Mucosa of stomach (tissue), 1 donor: ENCODE measurements at regions not wholly inside any gene's neighbourhood (a gene's known extent, or its start where the extent isn't known, plus 50 kb on each side); places are given as distances from the start of the nearest gene placed in this dataset.

Source experiments
- H3K27me3 ChIP-seq: one replicate; pipeline ENCODE4 v1.7.0; 2013; ENCODE audit warnings: mild to moderate bottlenecking, low read length; ENCODE audit not compliant: control insufficient read depth, insufficient read depth
- H3K36me3 ChIP-seq: one replicate; pipeline ENCODE4 v1.7.0; 2013; ENCODE audit warnings: low read length; ENCODE audit not compliant: control insufficient read depth, insufficient read depth
- H3K4me1 ChIP-seq: one replicate; pipeline ENCODE4 v1.7.0; 2013; ENCODE audit warnings: mild to moderate bottlenecking, low read length; ENCODE audit not compliant: control insufficient read depth, insufficient read depth
- H3K4me3 ChIP-seq: one replicate; pipeline ENCODE4 v1.7.0; 2013; ENCODE audit warnings: low read length
- H3K9ac ChIP-seq: one replicate; pipeline ENCODE4 v1.7.0; 2013; ENCODE audit warnings: mild to moderate bottlenecking, low read length, moderate library complexity
- H3K9me3 ChIP-seq: one replicate; pipeline ENCODE4 v1.7.0; 2013; ENCODE audit warnings: mild to moderate bottlenecking, low read length, moderate library complexity; ENCODE audit not compliant: control insufficient read depth
- donor health status: Pancreatic carcinoma.

DNA sequence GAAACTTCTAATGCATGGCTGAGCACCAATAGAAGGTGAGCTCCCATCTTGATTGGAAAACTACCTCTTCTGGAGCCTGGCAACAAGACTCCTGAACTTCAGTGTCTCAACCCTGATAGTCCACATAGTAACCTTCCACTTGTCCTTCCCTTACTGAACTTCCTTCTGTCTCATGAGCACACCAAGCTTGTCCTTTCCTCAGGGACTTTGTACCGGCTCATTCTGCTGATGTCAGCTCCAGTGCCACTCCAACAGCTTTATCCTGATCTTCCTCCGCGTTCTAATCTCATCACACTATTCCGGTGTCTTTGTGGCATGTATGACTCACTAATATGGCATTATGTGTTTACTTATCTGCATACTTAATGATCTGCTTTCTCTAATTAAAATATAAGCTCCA is 862.0 kb upstream of the ID2 start:
- Histone ChIP-seq H3K36me3 (no peaks in the 10 kb centered on the region), H3K9me3 (no peaks in the 10 kb centered on the region), H3K4me1 (no peaks in the 10 kb centered on the region), H3K4me3 (no peak overlapping the region), H3K27me3 (no peaks in the 10 kb centered on the region), H3K9ac (no peak overlapping the region)

GRCh38 chr2:7824211-7824610 is 857.6 kb upstream of the ID2 start:
- Histone ChIP-seq H3K36me3 (no peaks in the 10 kb centered on the region), H3K9ac (no peak overlapping the region), H3K4me1 (no peaks in the 10 kb centered on the region), H3K27me3 (no peaks in the 10 kb centered on the region), H3K4me3 (no peak overlapping the region), H3K9me3 (no peaks in the 10 kb centered on the region)

DNA sequence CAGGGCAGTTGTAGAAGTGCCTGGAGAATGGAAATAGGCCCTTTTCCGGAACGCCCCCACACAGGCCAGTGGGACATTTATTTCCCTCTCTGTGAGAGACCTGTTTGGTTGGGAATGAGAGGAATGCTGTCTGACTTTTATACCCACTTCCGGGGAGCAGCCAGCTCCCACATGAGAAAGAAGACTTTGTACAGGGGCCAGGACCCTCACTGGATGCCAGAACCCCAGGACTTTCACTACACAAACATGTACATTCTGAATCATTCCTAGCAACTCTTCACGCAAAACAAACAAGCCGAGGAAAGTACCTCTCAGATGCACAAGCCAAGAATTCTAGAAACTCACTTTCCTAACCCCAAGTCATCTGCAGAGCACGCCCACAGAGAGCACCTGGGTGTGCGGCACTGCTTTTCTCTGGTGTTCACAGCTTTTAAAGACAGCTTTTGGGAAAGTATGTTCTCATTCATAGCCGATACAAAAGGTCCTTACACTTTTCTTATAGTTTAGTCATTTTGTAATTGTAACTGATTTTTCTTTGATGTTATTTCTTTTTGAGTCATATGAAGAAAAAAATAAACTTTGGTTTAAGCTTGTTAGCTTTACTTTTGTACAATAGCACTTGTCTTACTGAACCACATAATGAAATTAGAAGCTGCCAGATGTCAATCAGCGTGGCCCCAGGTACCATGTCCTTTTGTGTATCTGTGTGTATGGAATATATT is 856.1 kb upstream of the ID2 start:
- Histone ChIP-seq H3K36me3 (no peaks in the 10 kb centered on the region), H3K4me3 (no peak overlapping the region), H3K4me1 (no peaks in the 10 kb centered on the region), H3K9me3 (no peaks in the 10 kb centered on the region), H3K27me3 (no peaks in the 10 kb centered on the region), H3K9ac (no peak overlapping the region)

- H3K9ac ChIP-seq = no peak overlapping the region
- H3K9me3 ChIP-seq = no peaks in the 10 kb centered on the region
- no peaks in the 10 kb centered on the region for H3K4me1 ChIP-seq
- H3K36me3 ChIP-seq = no peaks in the 10 kb centered on the region
- no peaks in the 10 kb centered on the region for H3K27me3 ChIP-seq
- no peak overlapping the region for H3K4me3 ChIP-seq
Observed at GRCh38 chr2:7826656-7827055, 855.2 kb upstream of the ID2 start.

DNA sequence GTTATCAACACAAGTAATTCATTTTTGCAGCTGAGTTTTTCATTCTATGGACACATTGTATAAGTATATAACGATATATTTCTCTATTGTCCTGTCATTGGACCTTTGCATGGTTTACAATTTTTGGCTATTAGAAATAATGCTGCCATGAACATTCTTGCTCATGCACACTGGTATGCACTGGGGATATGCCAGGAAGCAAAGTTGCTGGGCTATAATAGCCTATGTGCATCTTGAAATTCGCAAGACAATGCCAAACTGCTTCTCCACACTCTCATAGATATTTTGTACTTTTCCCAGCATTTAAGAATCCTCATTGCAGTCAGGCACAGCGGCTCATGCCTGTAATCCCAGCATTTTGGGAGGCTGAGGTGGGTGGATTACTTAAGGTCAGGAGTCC is 852.6 kb upstream of the ID2 start:
- H3K36me3 ChIP-seq = no peaks in the 10 kb centered on the region
- H3K9me3 ChIP-seq = no peaks in the 10 kb centered on the region
- no peak overlapping the region for H3K4me3 ChIP-seq
- no peaks in the 10 kb centered on the region for H3K4me1 ChIP-seq
- H3K9ac ChIP-seq = no peak overlapping the region
- no peaks in the 10 kb centered on the region for H3K27me3 ChIP-seq

- Histone ChIP-seq H3K4me1 (no peaks in the 10 kb centered on the region), H3K4me3 (no peak overlapping the region), H3K36me3 (no peaks in the 10 kb centered on the region), H3K27me3 (no peaks in the 10 kb centered on the region), H3K9me3 (no peaks in the 10 kb centered on the region), H3K9ac (no peak overlapping the region)
Observed at GRCh38 chr2:7830616-7831015, 851.2 kb upstream of the ID2 start.

DNA sequence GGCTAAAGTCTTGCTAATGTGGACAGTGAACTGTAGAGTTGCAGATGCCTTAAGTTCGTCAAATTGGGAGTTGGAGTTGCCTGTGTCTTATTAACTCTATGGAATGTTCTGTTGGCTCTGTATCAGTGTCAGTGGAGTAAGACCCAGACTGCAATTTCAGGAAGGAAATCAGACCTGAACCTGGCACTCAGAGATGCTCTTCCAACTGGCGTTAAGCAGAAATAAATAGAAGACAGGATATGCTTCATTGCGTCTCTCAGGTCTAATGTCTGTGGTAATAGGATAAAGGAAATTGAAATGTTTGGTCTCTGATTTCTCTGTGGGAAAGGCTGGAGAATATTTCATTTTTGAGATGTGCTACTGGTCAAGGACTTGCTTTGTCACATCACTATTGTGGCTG is 846.7 kb upstream of the ID2 start:
- no peaks in the 10 kb centered on the region for H3K36me3 ChIP-seq
- no peak overlapping the region for H3K9ac ChIP-seq
- H3K27me3 ChIP-seq = no peaks in the 10 kb centered on the region
- H3K4me1 ChIP-seq = no peaks in the 10 kb centered on the region
- H3K4me3 ChIP-seq = no peak overlapping the region
- H3K9me3 ChIP-seq = no peaks in the 10 kb centered on the region

DNA sequence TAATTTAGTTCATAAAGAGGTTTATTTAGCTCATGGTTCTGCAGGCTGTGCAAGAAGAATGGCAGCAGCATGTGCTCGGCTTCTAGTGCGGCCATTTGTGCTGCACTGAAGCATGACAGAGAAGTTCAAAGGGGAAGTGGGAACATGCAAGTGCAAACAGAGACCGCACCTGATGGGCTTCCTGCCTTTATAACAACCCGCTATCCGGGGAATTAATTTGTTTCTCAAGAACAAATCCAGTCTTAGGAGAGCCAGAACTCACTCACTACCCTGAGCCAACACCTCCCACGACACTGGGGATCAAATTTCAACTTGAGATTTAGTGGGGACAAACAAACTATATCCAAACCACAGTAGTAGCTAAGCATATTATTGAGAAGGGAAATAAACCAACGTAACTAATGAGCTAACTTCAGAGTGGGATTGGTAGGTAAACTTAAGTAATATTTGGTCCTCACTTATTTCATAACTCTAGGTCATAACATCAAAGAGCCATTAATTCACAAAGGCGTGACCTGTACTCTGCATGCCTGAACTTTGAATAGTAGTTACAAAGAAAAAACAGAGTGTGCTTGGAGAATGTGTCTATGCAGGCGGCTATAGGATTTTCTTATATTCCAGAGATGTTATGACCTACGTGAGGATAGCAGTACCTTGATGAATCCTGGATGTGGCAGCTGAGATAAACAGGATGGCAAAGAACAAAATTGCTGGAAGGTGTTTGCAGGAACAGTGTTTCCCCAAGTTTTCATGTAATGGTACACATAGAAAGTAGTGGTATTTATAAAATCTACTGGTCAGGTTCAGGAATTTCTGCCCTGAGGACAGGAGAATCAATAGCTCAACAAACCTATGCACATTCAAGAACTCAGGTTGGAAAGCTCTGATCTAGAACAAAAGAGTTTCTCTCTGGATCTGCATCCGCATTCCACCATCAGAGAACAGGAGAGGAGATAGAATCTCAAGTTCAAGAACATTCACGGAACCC is 845.9 kb upstream of the ID2 start:
- H3K36me3 ChIP-seq = no peaks in the 10 kb centered on the region
- H3K4me3 ChIP-seq = no peak overlapping the region
- no peaks in the 10 kb centered on the region for H3K27me3 ChIP-seq
- H3K9me3 ChIP-seq = no peaks in the 10 kb centered on the region
- H3K9ac ChIP-seq = no peak overlapping the region
- H3K4me1 ChIP-seq = no peaks in the 10 kb centered on the region

GRCh38 chr2:7837237-7837760 is 844.6 kb upstream of the ID2 start:
- Histone ChIP-seq H3K4me3 (no peak overlapping the region), H3K4me1 (no peaks in the 10 kb centered on the region), H3K9me3 (no peaks in the 10 kb centered on the region), H3K9ac (no peak overlapping the region), H3K27me3 (no peaks in the 10 kb centered on the region), H3K36me3 (no peaks in the 10 kb centered on the region)

DNA sequence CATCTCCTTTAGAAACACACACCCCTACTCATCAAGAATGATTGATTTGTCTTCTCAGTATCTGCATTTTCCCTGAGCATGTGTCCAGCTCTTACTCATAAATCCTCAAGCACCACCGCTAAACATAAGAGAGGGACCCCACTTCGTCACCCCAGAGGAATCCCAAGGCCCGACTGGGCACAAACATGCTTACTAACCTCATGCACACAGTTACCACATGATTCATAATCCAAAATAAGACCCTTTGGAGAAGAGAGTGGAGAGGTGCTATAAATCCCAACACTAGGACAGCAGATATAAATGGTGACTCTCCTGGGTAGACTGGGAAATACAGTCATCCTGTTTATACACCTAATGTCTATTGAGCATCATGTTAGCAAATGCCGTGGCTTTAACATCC is 843.2 kb upstream of the ID2 start:
- Histone ChIP-seq H3K36me3 (no peaks in the 10 kb centered on the region), H3K4me3 (no peak overlapping the region), H3K4me1 (no peaks in the 10 kb centered on the region), H3K9me3 (no peaks in the 10 kb centered on the region), H3K9ac (no peak overlapping the region), H3K27me3 (no peaks in the 10 kb centered on the region)

- Histone ChIP-seq H3K4me1 (no peaks in the 10 kb centered on the region), H3K9ac (no peak overlapping the region), H3K36me3 (no peaks in the 10 kb centered on the region), H3K4me3 (no peak overlapping the region), H3K27me3 (no peaks in the 10 kb centered on the region), H3K9me3 (no peaks in the 10 kb centered on the region)
Observed at GRCh38 chr2:7840651-7841380, 841.0 kb upstream of the ID2 start.

DNA sequence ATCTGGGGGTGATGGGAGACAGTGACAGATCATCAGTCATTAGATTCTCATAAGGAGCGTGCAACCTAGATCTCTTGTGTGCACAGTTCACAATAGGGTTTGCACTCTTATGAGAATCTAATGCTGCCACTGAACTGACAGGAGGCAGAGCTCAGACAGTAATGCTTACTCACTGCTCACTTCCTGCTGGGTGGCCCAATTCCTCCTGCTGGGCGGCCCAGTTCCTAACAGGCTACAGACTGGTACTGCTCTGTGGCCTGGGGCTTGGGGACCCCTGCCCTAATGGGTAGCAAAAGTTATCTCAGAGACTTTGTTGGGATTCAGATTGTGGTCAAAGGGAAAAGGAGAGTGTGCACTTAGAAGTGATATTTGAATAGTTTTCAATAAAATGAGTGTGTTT is 840.1 kb upstream of the ID2 start:
- no peaks in the 10 kb centered on the region for H3K4me1 ChIP-seq
- H3K27me3 ChIP-seq = no peaks in the 10 kb centered on the region
- H3K4me3 ChIP-seq = no peak overlapping the region
- H3K9me3 ChIP-seq = no peaks in the 10 kb centered on the region
- no peak overlapping the region for H3K9ac ChIP-seq
- no peaks in the 10 kb centered on the region for H3K36me3 ChIP-seq
